Natural killer cell treated with Interleukin-12 subunit alpha and Interleukin-12 subunit beta and Interleukin-15 and Interleukin-18, amount 100 ng/mL, for 72 hours (primary cell): ENCODE measurements at regions not wholly inside any gene's neighbourhood (a gene's known extent, or its start where the extent isn't known, plus 50 kb on each side); places are given as distances from the start of the nearest gene placed in this dataset.
A peak's percentile ranks its signal among the peaks of the same experiment; 100 is the strongest.

Experiments
- ATAC-seq, 2 donors: fragments of 150-1000 bp; cut with Tn5 transposase in 1 of 2; sonication (Bioruptor Pico), chemical (Tn5 transposase) in 1 of 2; 2 replicates each; pipeline ENCODE4 v1.10.0; 2021
- DNase-seq: peaks from one replicate; pipeline ENCODE4 v3.0.0; 2022; ENCODE audit warnings: low spot score
- H3K27ac Mint-ChIP-seq, 2 donors: 1 replicate in 1 of 2; 2 replicates in 1 of 2; pipeline ENCODE4 v1.8.0; 2022; ENCODE audit warnings: mixed read lengths in 2 of 2, mild to moderate bottlenecking in 1 of 2, moderate library complexity in 1 of 2
- H3K27me3 Mint-ChIP-seq, 2 donors: 1 replicate in 1 of 2; 2 replicates in 1 of 2; pipeline ENCODE4 v1.8.0; 2022; ENCODE audit warnings: mixed read lengths in 2 of 2
- H3K36me3 Mint-ChIP-seq: one replicate; pipeline ENCODE4 v1.8.0; 2022; ENCODE audit warnings: mixed read lengths
- H3K4me1 Mint-ChIP-seq, 2 donors: 1 replicate in 1 of 2; 2 replicates in 1 of 2; pipeline ENCODE4 v1.8.0; 2022; ENCODE audit warnings: low read depth in 2 of 2, mixed read lengths in 2 of 2, mild to moderate bottlenecking in 1 of 2
- H3K4me3 Mint-ChIP-seq: one replicate; pipeline ENCODE4 v1.8.0; 2022; ENCODE audit warnings: mixed read lengths
- H3K9me3 Mint-ChIP-seq: 2 replicates; pipeline ENCODE4 v1.8.0; 2022; ENCODE audit warnings: mixed read lengths

- DNase-seq (no peak), ATAC-seq (no peak)
- Mint-ChIP-seq H3K27ac (no peak overlapping the region), H3K4me1 (no peaks in the 10 kb centered on the region), H3K27me3 (peaks cover 24 to 33% of the 10 kb centered on the region in 2 donors), H3K9me3 (no peaks in the 10 kb centered on the region), H3K4me3 (no peak overlapping the region), H3K36me3 (peaks cover 7% of the 10 kb centered on the region)
Measured at GRCh38 chr14:76688383-76688671, 72.9 kb upstream of the VASH1 start.

GRCh38 chr14:76690502-76691105 is 70.7 kb upstream of the VASH1 start:
- peaks cover 7% of the 10 kb centered on the region for H3K36me3 Mint-ChIP-seq
- peaks cover 26 to 27% of the 10 kb centered on the region in 2 donors for H3K27me3 Mint-ChIP-seq
- H3K4me1 Mint-ChIP-seq: no peaks in the 10 kb centered on the region
- H3K4me3 Mint-ChIP-seq: no peak overlapping the region
- no peaks in the 10 kb centered on the region for H3K9me3 Mint-ChIP-seq
- ATAC-seq (peak in 1 of 2 donors; percentile 13), DNase-seq (no peak)
- no peak overlapping the region for H3K27ac Mint-ChIP-seq

GRCh38 chr14:76694106-76694505 is 67.2 kb upstream of the VASH1 start:
- ATAC-seq (no peak), DNase-seq (no peak)
- Mint-ChIP-seq H3K36me3 (no peaks in the 10 kb centered on the region), H3K27ac (no peak overlapping the region), H3K9me3 (no peaks in the 10 kb centered on the region), H3K4me1 (no peaks in the 10 kb centered on the region), H3K27me3 (peaks cover 15 to 25% of the 10 kb centered on the region in 2 donors), H3K4me3 (no peak overlapping the region)

GRCh38 chr14:76695263-76695920 is 65.9 kb upstream of the VASH1 start:
- no peak overlapping the region for H3K27ac Mint-ChIP-seq
- no peaks in the 10 kb centered on the region for H3K36me3 Mint-ChIP-seq
- DNase-seq (no peak), ATAC-seq (peak in 1 of 2 donors; percentile 41)
- H3K27me3 Mint-ChIP-seq: peaks cover 12 to 25% of the 10 kb centered on the region in 2 donors
- no peaks in the 10 kb centered on the region for H3K4me1 Mint-ChIP-seq
- H3K4me3 Mint-ChIP-seq: no peak overlapping the region
- no peaks in the 10 kb centered on the region for H3K9me3 Mint-ChIP-seq

- H3K36me3 Mint-ChIP-seq: no peaks in the 10 kb centered on the region
- no peak overlapping the region for H3K27ac Mint-ChIP-seq
- no peaks in the 10 kb centered on the region for H3K9me3 Mint-ChIP-seq
- H3K27me3 Mint-ChIP-seq: peaks cover 12 to 25% of the 10 kb centered on the region in 2 donors
- ATAC-seq (no peak), DNase-seq (no peak)
- H3K4me1 Mint-ChIP-seq: no peaks in the 10 kb centered on the region
- H3K4me3 Mint-ChIP-seq: no peak overlapping the region
Measured at GRCh38 chr14:76696361-76696760, 64.9 kb upstream of the VASH1 start.

- Mint-ChIP-seq H3K4me1 (no peaks in the 10 kb centered on the region), H3K27me3 (peaks cover 12 to 25% of the 10 kb centered on the region in 2 donors), H3K27ac (no peak overlapping the region), H3K36me3 (no peaks in the 10 kb centered on the region), H3K9me3 (no peaks in the 10 kb centered on the region), H3K4me3 (no peak overlapping the region)
- ATAC-seq: peak in 1 of 2 donors; percentile 10
- no peak for DNase-seq
Measured at GRCh38 chr14:76696791-76697190, 64.5 kb upstream of the VASH1 start.

GRCh38 chr14:76697246-76697905 is 63.9 kb upstream of the VASH1 start:
- Mint-ChIP-seq H3K4me1 (no peaks in the 10 kb centered on the region), H3K27me3 (peaks cover 12 to 25% of the 10 kb centered on the region in 2 donors), H3K4me3 (no peak overlapping the region), H3K9me3 (no peaks in the 10 kb centered on the region), H3K36me3 (no peaks in the 10 kb centered on the region), H3K27ac (no peak overlapping the region)
- no peak for DNase-seq
- ATAC-seq: no peak

GRCh38 chr14:76698191-76698590 is 63.1 kb upstream of the VASH1 start:
- ATAC-seq: no peak
- no peak overlapping the region for H3K27ac Mint-ChIP-seq
- no peaks in the 10 kb centered on the region for H3K9me3 Mint-ChIP-seq
- H3K36me3 Mint-ChIP-seq: no peaks in the 10 kb centered on the region
- peaks cover 13 to 25% of the 10 kb centered on the region in 2 donors for H3K27me3 Mint-ChIP-seq
- DNase-seq: no peak
- no peak overlapping the region for H3K4me3 Mint-ChIP-seq
- no peaks in the 10 kb centered on the region for H3K4me1 Mint-ChIP-seq

GRCh38 chr14:76698631-76699030 is 62.6 kb upstream of the VASH1 start:
- Mint-ChIP-seq H3K36me3 (no peaks in the 10 kb centered on the region), H3K27me3 (peaks cover 13 to 25% of the 10 kb centered on the region in 2 donors), H3K27ac (no peak overlapping the region), H3K4me1 (no peaks in the 10 kb centered on the region), H3K9me3 (no peaks in the 10 kb centered on the region), H3K4me3 (no peak overlapping the region)
- ATAC-seq (no peak), DNase-seq (no peak)

- H3K27ac Mint-ChIP-seq: no peak overlapping the region
- no peak overlapping the region for H3K4me3 Mint-ChIP-seq
- H3K9me3 Mint-ChIP-seq: no peaks in the 10 kb centered on the region
- no peaks in the 10 kb centered on the region for H3K36me3 Mint-ChIP-seq
- DNase-seq (no peak), ATAC-seq (no peak)
- no peaks in the 10 kb centered on the region for H3K4me1 Mint-ChIP-seq
- peaks cover 13 to 25% of the 10 kb centered on the region in 2 donors for H3K27me3 Mint-ChIP-seq
Measured at GRCh38 chr14:76699209-76699938, 61.9 kb upstream of the VASH1 start.

GRCh38 chr14:76699939-76700590 is 61.2 kb upstream of the VASH1 start:
- Mint-ChIP-seq H3K9me3 (no peaks in the 10 kb centered on the region), H3K36me3 (no peaks in the 10 kb centered on the region), H3K4me1 (no peaks in the 10 kb centered on the region), H3K27ac (no peak overlapping the region), H3K27me3 (peaks cover 9 to 22% of the 10 kb centered on the region in 2 donors), H3K4me3 (no peak overlapping the region)
- no peak for DNase-seq
- no peak for ATAC-seq

GRCh38 chr14:76701436-76701835 is 59.8 kb upstream of the VASH1 start:
- Mint-ChIP-seq H3K4me1 (no peaks in the 10 kb centered on the region), H3K36me3 (no peaks in the 10 kb centered on the region), H3K27me3 (peaks cover 8 to 19% of the 10 kb centered on the region in 2 donors), H3K9me3 (no peaks in the 10 kb centered on the region), H3K27ac (no peak overlapping the region), H3K4me3 (no peak overlapping the region)
- ATAC-seq: peak in 1 of 2 donors; percentile 16
- DNase-seq: no peak

GRCh38 chr14:76701981-76702380 is 59.3 kb upstream of the VASH1 start:
- Mint-ChIP-seq H3K4me3 (no peak overlapping the region), H3K27ac (no peak overlapping the region), H3K4me1 (no peaks in the 10 kb centered on the region), H3K36me3 (no peaks in the 10 kb centered on the region), H3K9me3 (no peaks in the 10 kb centered on the region), H3K27me3 (peaks cover 6 to 14% of the 10 kb centered on the region in 2 donors)
- ATAC-seq: no peak
- DNase-seq: no peak
